H9 (cell line): ENCODE measurements at regions not wholly inside any gene's neighbourhood (a gene's known extent, or its start where the extent isn't known, plus 50 kb on each side); places are given as distances from the start of the nearest gene placed in this dataset.

ENCODE experiments used
- DNase-seq: peaks from one replicate; pipeline ENCODE4 v3.0.0-alpha.2; 2017
- H2AFZ ChIP-seq: one replicate; pipeline ENCODE4 v1.6.1; 2013; ENCODE audit warnings: mild to moderate bottlenecking, low read length, control low read depth, moderate library complexity
- H2AK5ac ChIP-seq: 2 replicates; pipeline ENCODE4 v1.6.1; 2013; ENCODE audit warnings: low read length, control low read depth, mixed read lengths; ENCODE audit not compliant: insufficient read length
- H2BK120ac ChIP-seq: one replicate; pipeline ENCODE4 v1.6.1; 2013; ENCODE audit warnings: low read depth, mild to moderate bottlenecking, low read length, control low read depth, inconsistent platforms; ENCODE audit not compliant: poor library complexity, severe bottlenecking
- H2BK12ac ChIP-seq: 2 replicates; pipeline ENCODE4 v1.6.1; 2013; ENCODE audit warnings: low read length, control low read depth, mixed read lengths, low read depth; ENCODE audit not compliant: insufficient read length
- H2BK15ac ChIP-seq: 2 replicates; pipeline ENCODE4 v1.6.1; 2013; ENCODE audit warnings: low read depth, low read length, control low read depth
- H2BK20ac ChIP-seq: one replicate; pipeline ENCODE4 v1.6.1; 2013; ENCODE audit warnings: low read depth, mild to moderate bottlenecking, low read length, control low read depth, inconsistent platforms; ENCODE audit not compliant: poor library complexity, severe bottlenecking
- H2BK5ac ChIP-seq: 2 replicates; pipeline ENCODE4 v1.6.1; 2013; ENCODE audit warnings: low read length, control low read depth, mixed read lengths; ENCODE audit not compliant: insufficient read length
- H3K14ac ChIP-seq: 2 replicates; pipeline ENCODE4 v1.6.1; 2013; ENCODE audit warnings: low read length, control low read depth; ENCODE audit not compliant: insufficient read depth
- H3K18ac ChIP-seq: 2 replicates; pipeline ENCODE4 v1.6.1; 2013; ENCODE audit warnings: low read depth, mild to moderate bottlenecking, mixed read lengths, low read length, control low read depth; ENCODE audit not compliant: insufficient read length
- H3K23ac ChIP-seq: 2 replicates; pipeline ENCODE4 v1.6.1; 2013; ENCODE audit warnings: low read length, control low read depth, mixed read lengths, low read depth; ENCODE audit not compliant: insufficient read length
- H3K23me2 ChIP-seq: 2 replicates; pipeline ENCODE4 v1.6.1; 2013; ENCODE audit warnings: low read depth, mild to moderate bottlenecking, mixed read lengths, low read length, control low read depth; ENCODE audit not compliant: insufficient read length, poor library complexity, severe bottlenecking
- H3K27ac ChIP-seq: 2 replicates; pipeline ENCODE4 v1.5.1; 2013; ENCODE audit warnings: low read length, control low read depth, mixed read lengths, low read depth; ENCODE audit not compliant: insufficient read length
- H3K27me3 ChIP-seq: 2 replicates; pipeline ENCODE4 v1.6.1; 2013; ENCODE audit warnings: low read length, control low read depth, inconsistent platforms; ENCODE audit not compliant: insufficient read depth
- H3K4ac ChIP-seq: 2 replicates; pipeline ENCODE4 v1.6.1; 2013; ENCODE audit warnings: low read depth, mild to moderate bottlenecking, control low read depth, inconsistent platforms, low read length, moderate library complexity
- H3K4me1 ChIP-seq: 2 replicates; pipeline ENCODE4 v1.6.1; 2013; ENCODE audit warnings: low read length, control low read depth, inconsistent platforms; ENCODE audit not compliant: insufficient read depth
- H3K4me2 ChIP-seq: 2 replicates; pipeline ENCODE4 v1.6.1; 2013; ENCODE audit warnings: low read length, control low read depth, mixed read lengths; ENCODE audit not compliant: insufficient read length, insufficient read depth
- H3K56ac ChIP-seq: 2 replicates; pipeline ENCODE4 v1.6.1; 2013; ENCODE audit warnings: low read depth, mild to moderate bottlenecking, mixed read lengths, low read length, control low read depth; ENCODE audit not compliant: insufficient read length
- H3K79me1 ChIP-seq: 2 replicates; pipeline ENCODE4 v1.6.1; 2013; ENCODE audit warnings: low read depth, mild to moderate bottlenecking, moderate library complexity, low read length, control low read depth, inconsistent platforms; ENCODE audit not compliant: insufficient read depth, poor library complexity, severe bottlenecking
- H3K79me2 ChIP-seq: 2 replicates; pipeline ENCODE4 v1.6.1; 2013; ENCODE audit warnings: low read length, control low read depth, inconsistent platforms; ENCODE audit not compliant: insufficient read depth
- H3K9ac ChIP-seq: 2 replicates; pipeline ENCODE4 v1.6.1; 2013; ENCODE audit warnings: low read length, control low read depth, mixed read lengths; ENCODE audit not compliant: insufficient read length; ENCODE audit errors: extremely low read depth
- H3K9me3 ChIP-seq: one replicate; pipeline ENCODE4 v1.6.1; 2013; ENCODE audit warnings: low read depth, low read length, inconsistent platforms; ENCODE audit not compliant: control insufficient read depth
- H3T11ph ChIP-seq: one replicate; pipeline ENCODE4 v1.6.1; 2013; ENCODE audit warnings: mild to moderate bottlenecking, low read length, control low read depth, inconsistent platforms
- H4K20me1 ChIP-seq: one replicate; pipeline ENCODE4 v1.6.1; 2013; ENCODE audit not compliant: control insufficient read depth, insufficient read length, insufficient read depth
- H4K5ac ChIP-seq: 2 replicates; pipeline ENCODE4 v1.6.1; 2013; ENCODE audit warnings: low read depth, mild to moderate bottlenecking, mixed read lengths, low read length, control low read depth; ENCODE audit not compliant: insufficient read length
- H4K8ac ChIP-seq: replicated peaks from 2 replicates; pipeline ENCODE4 v1.6.1; 2013; ENCODE audit warnings: low read length, control low read depth, mixed read lengths, low read depth; ENCODE audit not compliant: insufficient read length
- H4K91ac ChIP-seq: 2 replicates; pipeline ENCODE4 v1.6.1; 2013; ENCODE audit warnings: low read depth, mild to moderate bottlenecking, moderate library complexity, mixed read lengths, low read length, control low read depth; ENCODE audit not compliant: insufficient read length
- H3K27ac Mint-ChIP-seq, 3 experiments: 2 replicates in 2 of 3; 3 replicates in 1 of 3; pipeline ENCODE4 v1.8.0; 2020 to 2021; ENCODE audit warnings: mixed read lengths in 3 of 3, mild to moderate bottlenecking in 1 of 3, moderate library complexity in 1 of 3
- H3K27me3 Mint-ChIP-seq: 2 replicates; pipeline ENCODE4 v1.8.0; 2021; ENCODE audit warnings: low read depth, mild to moderate bottlenecking, moderate library complexity, mixed read lengths
- H3K36me3 Mint-ChIP-seq, 3 experiments: 2 replicates in 2 of 3; 3 replicates in 1 of 3; pipeline ENCODE4 v1.8.0; 2020 to 2021; ENCODE audit warnings: low read depth in 3 of 3, mixed read lengths in 3 of 3; ENCODE audit not compliant: insufficient read depth in 1 of 3
- H3K4me1 Mint-ChIP-seq, 2 experiments: 2 replicates each; pipeline ENCODE4 v1.8.0; 2020; ENCODE audit warnings: mixed read lengths in 2 of 2
- H3K4me3 Mint-ChIP-seq, 2 experiments: 2 replicates in 1 of 2; 3 replicates in 1 of 2; pipeline ENCODE4 v1.8.0; 2020 to 2021; ENCODE audit warnings: mild to moderate bottlenecking in 2 of 2, mixed read lengths in 2 of 2, moderate library complexity in 1 of 2
- H3K9me3 Mint-ChIP-seq, 2 experiments: 2 replicates in 1 of 2; 3 replicates in 1 of 2; pipeline ENCODE4 v1.8.0; 2020; ENCODE audit warnings: mild to moderate bottlenecking in 2 of 2, mixed read lengths in 2 of 2, moderate library complexity in 1 of 2
- CTCF ChIP-seq: fragments of 200-600 bp; sonication (generic); conservative IDR thresholded peaks from 3 replicates; pipeline ENCODE4 v1.8.0; 2021; ENCODE audit warnings: antibody characterized with exemption, mild to moderate bottlenecking
- WGBS: extraction: QIAGEN DNeasy Blood & Tissue Kit; methylation state at CpG from one replicate; pipeline ENCODE4 v1.1.7; 2013; ENCODE audit warnings: missing lambda C conversion rate, low lambda C conversion rate, mixed read lengths; ENCODE audit not compliant: insufficient read length; ENCODE audit errors: extremely low coverage; 5-methylcytosine and 5-hydroxymethylcytosine counted together

GRCh38 chr4:36446275-36446674 lies 164.9 kb downstream of the DTHD1 start:
- Histone ChIP-seq H3K79me1 (no peaks in the 10 kb centered on the region), H3K23ac (no peak overlapping the region), H4K5ac (no peak overlapping the region), H3K9me3 (no peaks in the 10 kb centered on the region), H3T11ph (no peak overlapping the region), H2AK5ac (no peak overlapping the region), H3K14ac (no peak overlapping the region), H3K4me2 (no peak overlapping the region), H3K56ac (no peak overlapping the region), H4K91ac (no peak overlapping the region), H4K20me1 (no peaks in the 10 kb centered on the region), H2BK120ac (no peak overlapping the region), H2AFZ (no peak overlapping the region), H2BK15ac (no peak overlapping the region), H3K9ac (no peak overlapping the region), H2BK5ac (no peak overlapping the region), H3K18ac (no peak overlapping the region), H2BK12ac (no peak overlapping the region), H3K27me3 (no peaks in the 10 kb centered on the region), H4K8ac (no peak overlapping the region), H3K4me1 (no peaks in the 10 kb centered on the region), H3K4ac (no peak overlapping the region), H3K23me2 (no peaks in the 10 kb centered on the region), H3K79me2 (no peaks in the 10 kb centered on the region), H3K27ac (no peak overlapping the region), H2BK20ac (no peak overlapping the region)
- Mint-ChIP-seq H3K27ac (no peak overlapping the region; a peak in 1 of 7 replicates), H3K27me3 (no peaks in the 10 kb centered on the region), H3K36me3 (no peaks in the 10 kb centered on the region), H3K9me3 (no peaks in the 10 kb centered on the region), H3K4me1 (peaks cover 0 to 4% of the 10 kb centered on the region in 2 experiments; a peak in 1 of 4 replicates), H3K4me3 (no peak overlapping the region)
- no CpG with 5 or more reads among the region's 3 CpGs for WGBS
- no peak for TF ChIP-seq CTCF
- DNase-seq: no peak
